T-helper 2 cell treated with Interferon-gamma antibody and Interleukin-4, amounts not matched to agents 5 μg/mL and 100 μg/mL, for 36 hours (primary cell): ENCODE measurements at regions not wholly inside any gene's neighbourhood (a gene's known extent, or its start where the extent isn't known, plus 50 kb on each side); places are given as distances from the start of the nearest gene placed in this dataset.

Experiments used
- DNase-seq: peaks from one replicate; pipeline ENCODE4 v3.0.0; 2021; ENCODE audit warnings: low spot score
- H3K27ac Mint-ChIP-seq: one replicate; pipeline ENCODE4 v1.8.0; 2021; ENCODE audit warnings: mild to moderate bottlenecking, mixed read lengths
- H3K27me3 Mint-ChIP-seq: one replicate; pipeline ENCODE4 v1.8.0; 2021; ENCODE audit warnings: low read depth, mixed read lengths
- H3K36me3 Mint-ChIP-seq: one replicate; pipeline ENCODE4 v1.8.0; 2021; ENCODE audit warnings: low read depth, mixed read lengths
- H3K4me1 Mint-ChIP-seq: one replicate; pipeline ENCODE4 v1.8.0; 2021; ENCODE audit warnings: low read depth, mixed read lengths
- H3K4me3 Mint-ChIP-seq: one replicate; pipeline ENCODE4 v1.8.0; 2022; ENCODE audit warnings: mild to moderate bottlenecking, moderate library complexity, mixed read lengths
- H3K9me3 Mint-ChIP-seq: one replicate; pipeline ENCODE4 v1.8.0; 2021; ENCODE audit warnings: mixed read lengths

DNA sequence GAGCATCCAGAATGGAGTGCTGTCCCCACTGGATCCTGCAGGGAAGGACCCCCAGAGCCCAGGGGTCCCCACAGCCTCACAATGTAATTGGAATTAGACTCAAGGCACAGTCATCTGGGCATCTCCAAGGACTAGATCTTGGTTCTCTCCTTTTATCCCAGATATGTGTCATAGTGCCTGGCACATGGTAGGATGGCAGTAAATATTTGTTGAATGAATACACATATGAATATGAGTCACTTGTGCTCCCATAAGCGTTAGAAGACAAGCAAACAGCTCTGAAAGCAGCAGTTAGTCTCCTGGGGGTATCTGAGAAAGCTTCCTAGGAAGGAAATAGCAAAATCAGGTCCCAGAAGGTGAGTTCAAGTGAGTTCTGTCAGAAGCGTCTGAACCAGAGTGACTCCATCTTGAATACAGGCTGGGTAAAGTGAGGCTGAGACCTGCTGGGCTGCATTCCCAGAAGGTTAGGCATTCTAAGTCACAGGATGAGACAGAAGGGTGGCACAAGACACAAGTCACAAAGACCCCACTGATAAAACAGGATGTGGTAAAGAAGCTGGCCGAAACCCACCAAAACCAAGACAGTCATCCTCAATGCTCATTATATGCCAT, 234.1 kb upstream of the ID2 start:
- H3K4me1 Mint-ChIP-seq: peaks cover 8% of the 10 kb centered on the region
- no peaks in the 10 kb centered on the region for H3K36me3 Mint-ChIP-seq
- DNase-seq: no peak
- H3K27ac Mint-ChIP-seq: no peak overlapping the region
- H3K27me3 Mint-ChIP-seq: peaks cover 42% of the 10 kb centered on the region
- H3K4me3 Mint-ChIP-seq: no peak overlapping the region
- no peaks in the 10 kb centered on the region for H3K9me3 Mint-ChIP-seq

DNA sequence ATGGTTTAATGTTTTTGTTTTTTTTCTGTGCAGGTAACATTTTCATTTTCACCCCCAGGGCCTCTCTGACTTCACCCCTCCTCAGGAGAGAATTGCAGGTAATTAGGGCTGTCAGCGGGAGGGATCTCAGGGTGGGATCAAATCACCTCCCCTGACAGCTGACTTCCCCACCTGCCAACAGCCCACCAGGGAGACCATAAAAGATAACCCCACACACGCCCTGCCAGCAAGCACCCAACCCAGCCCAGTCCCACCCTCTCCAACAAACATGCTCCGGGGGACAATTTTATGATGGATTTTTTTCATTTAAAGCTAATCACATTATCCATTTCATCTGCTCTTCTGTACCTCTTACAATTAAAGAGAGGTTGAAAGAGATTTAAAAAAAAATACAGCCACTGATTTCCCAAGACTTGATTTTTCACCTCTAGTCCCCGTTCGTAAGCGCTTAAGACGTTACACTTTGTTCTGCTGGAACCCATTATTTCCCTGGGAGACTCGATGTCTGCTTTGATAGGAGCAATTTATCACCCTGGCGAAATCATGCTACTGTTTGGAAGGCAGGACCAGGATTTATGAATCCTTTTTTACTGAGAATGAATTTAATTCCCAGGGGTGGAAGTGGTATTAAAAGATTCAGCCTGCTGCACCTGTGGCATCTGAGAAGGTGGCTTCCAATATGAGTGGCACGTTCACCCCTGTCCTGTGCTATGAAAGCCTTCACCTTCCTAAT, 232.9 kb upstream of the ID2 start:
- no peak for DNase-seq
- Mint-ChIP-seq H3K27me3 (peaks cover 36% of the 10 kb centered on the region), H3K4me3 (no peak overlapping the region), H3K36me3 (no peaks in the 10 kb centered on the region), H3K27ac (no peak overlapping the region), H3K4me1 (peaks cover 3% of the 10 kb centered on the region), H3K9me3 (no peaks in the 10 kb centered on the region)

GRCh38 chr2:8451273-8451672, 230.6 kb upstream of the ID2 start:
- peaks cover 20% of the 10 kb centered on the region for H3K27me3 Mint-ChIP-seq
- no peak overlapping the region for H3K4me3 Mint-ChIP-seq

GRCh38 chr2:8452296-8452695, 229.6 kb upstream of the ID2 start:
- H3K9me3 Mint-ChIP-seq: no peaks in the 10 kb centered on the region
- H3K36me3 Mint-ChIP-seq: no peaks in the 10 kb centered on the region
- DNase-seq: no peak
- no peak overlapping the region for H3K4me3 Mint-ChIP-seq
- peaks cover 19% of the 10 kb centered on the region for H3K27me3 Mint-ChIP-seq
- H3K27ac Mint-ChIP-seq: no peak overlapping the region
- H3K4me1 Mint-ChIP-seq: peaks cover 19% of the 10 kb centered on the region

More at GRCh38 chr2:8451273-8451672, 230.6 kb upstream of the ID2 start:
- no peak for DNase-seq
- peaks cover 16% of the 10 kb centered on the region for H3K4me1 Mint-ChIP-seq
- no peaks in the 10 kb centered on the region for H3K36me3 Mint-ChIP-seq
- H3K27ac Mint-ChIP-seq: no peak overlapping the region
- H3K9me3 Mint-ChIP-seq: no peaks in the 10 kb centered on the region

- H3K4me3 Mint-ChIP-seq: no peak overlapping the region
- no peak for DNase-seq
- H3K36me3 Mint-ChIP-seq: no peaks in the 10 kb centered on the region
Observed at GRCh38 chr2:8452979-8453903, 228.6 kb upstream of the ID2 start.

GRCh38 chr2:8453904-8454302, 228.0 kb upstream of the ID2 start:
- Mint-ChIP-seq H3K27ac (no peak overlapping the region), H3K36me3 (no peaks in the 10 kb centered on the region), H3K9me3 (no peaks in the 10 kb centered on the region), H3K27me3 (peaks cover 25% of the 10 kb centered on the region), H3K4me3 (no peak overlapping the region), H3K4me1 (peaks cover 23% of the 10 kb centered on the region)
- no peak for DNase-seq

More at GRCh38 chr2:8452979-8453903, 228.6 kb upstream of the ID2 start:
- H3K27ac Mint-ChIP-seq: no peak overlapping the region
- peaks cover 24% of the 10 kb centered on the region for H3K27me3 Mint-ChIP-seq
- no peaks in the 10 kb centered on the region for H3K9me3 Mint-ChIP-seq
- peaks cover 23% of the 10 kb centered on the region for H3K4me1 Mint-ChIP-seq

- peaks cover 23% of the 10 kb centered on the region for H3K4me1 Mint-ChIP-seq
- H3K27ac Mint-ChIP-seq: no peak overlapping the region
- H3K9me3 Mint-ChIP-seq: no peaks in the 10 kb centered on the region
- peaks cover 29% of the 10 kb centered on the region for H3K27me3 Mint-ChIP-seq
- H3K36me3 Mint-ChIP-seq: no peaks in the 10 kb centered on the region
- no peak overlapping the region for H3K4me3 Mint-ChIP-seq
- DNase-seq: no peak
Observed at GRCh38 chr2:8454797-8455196, 227.1 kb upstream of the ID2 start.

DNA sequence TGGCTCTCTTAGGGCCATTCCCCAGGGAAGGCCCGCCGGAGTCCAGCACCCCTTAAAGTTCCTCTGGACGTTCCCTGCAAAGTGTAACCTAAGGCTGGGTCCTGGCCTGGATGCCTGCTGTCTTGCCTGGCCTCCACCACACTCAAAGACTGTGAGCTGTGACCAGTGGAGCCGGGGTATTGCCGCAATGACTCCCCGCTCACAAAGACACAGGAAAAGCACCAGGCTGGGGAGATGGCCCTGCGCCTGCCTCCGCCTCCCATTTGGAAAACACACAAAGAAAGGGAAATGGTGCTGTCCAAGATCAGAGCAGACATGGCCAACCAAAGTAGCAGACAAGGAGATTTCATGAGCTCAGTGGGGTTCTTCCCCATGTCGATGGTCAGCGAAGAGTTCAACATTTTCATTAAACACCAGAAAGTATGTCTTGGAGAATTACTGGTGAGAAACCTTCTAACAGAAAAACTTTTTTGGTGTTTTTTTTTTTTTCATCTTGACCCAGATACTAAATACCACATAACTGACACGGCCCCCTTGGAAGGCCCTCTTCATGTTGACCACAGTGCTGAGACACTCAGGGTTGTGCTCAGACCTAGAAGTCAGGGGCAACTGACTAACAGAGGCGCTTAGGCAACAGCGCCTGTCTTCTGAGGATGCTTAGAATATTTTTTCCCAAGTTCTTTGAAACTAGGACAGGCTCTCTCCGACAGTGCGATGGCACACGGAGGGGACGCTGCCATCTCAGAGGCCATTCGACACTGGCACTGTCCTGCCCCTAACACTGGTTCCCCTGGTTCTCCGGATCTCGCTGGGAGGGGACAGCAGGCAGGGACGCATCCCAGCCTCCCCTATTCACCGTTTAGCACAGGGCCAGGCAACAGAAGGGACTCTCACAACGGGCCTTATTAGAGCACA, 226.4 kb upstream of the ID2 start:
- H3K4me3 Mint-ChIP-seq: peak overlapping the region; percentile 78
- H3K9me3 Mint-ChIP-seq: no peaks in the 10 kb centered on the region
- H3K27ac Mint-ChIP-seq: peak overlapping the region; percentile 93
- no peaks in the 10 kb centered on the region for H3K36me3 Mint-ChIP-seq
- peaks cover 25% of the 10 kb centered on the region for H3K27me3 Mint-ChIP-seq
- peaks cover 25% of the 10 kb centered on the region for H3K4me1 Mint-ChIP-seq
- DNase-seq: no peak

GRCh38 chr2:8456151-8457091, 225.4 kb upstream of the ID2 start:
- no peaks in the 10 kb centered on the region for H3K9me3 Mint-ChIP-seq
- DNase-seq: peak; percentile 52

GRCh38 chr2:8457092-8457481, 224.8 kb upstream of the ID2 start:
- peaks cover 27% of the 10 kb centered on the region for H3K27me3 Mint-ChIP-seq
- peaks cover 31% of the 10 kb centered on the region for H3K4me1 Mint-ChIP-seq
- no peaks in the 10 kb centered on the region for H3K36me3 Mint-ChIP-seq
- no peak for DNase-seq
- peak overlapping the region; percentile 70 for H3K4me3 Mint-ChIP-seq
- H3K9me3 Mint-ChIP-seq: no peaks in the 10 kb centered on the region
- H3K27ac Mint-ChIP-seq: no peak overlapping the region

More at GRCh38 chr2:8456151-8457091, 225.4 kb upstream of the ID2 start:
- Mint-ChIP-seq H3K27ac (peak overlapping the region; percentile 93), H3K27me3 (peaks cover 27% of the 10 kb centered on the region), H3K4me3 (peak overlapping the region; percentile 78), H3K36me3 (no peaks in the 10 kb centered on the region), H3K4me1 (peaks cover 28% of the 10 kb centered on the region)

DNA sequence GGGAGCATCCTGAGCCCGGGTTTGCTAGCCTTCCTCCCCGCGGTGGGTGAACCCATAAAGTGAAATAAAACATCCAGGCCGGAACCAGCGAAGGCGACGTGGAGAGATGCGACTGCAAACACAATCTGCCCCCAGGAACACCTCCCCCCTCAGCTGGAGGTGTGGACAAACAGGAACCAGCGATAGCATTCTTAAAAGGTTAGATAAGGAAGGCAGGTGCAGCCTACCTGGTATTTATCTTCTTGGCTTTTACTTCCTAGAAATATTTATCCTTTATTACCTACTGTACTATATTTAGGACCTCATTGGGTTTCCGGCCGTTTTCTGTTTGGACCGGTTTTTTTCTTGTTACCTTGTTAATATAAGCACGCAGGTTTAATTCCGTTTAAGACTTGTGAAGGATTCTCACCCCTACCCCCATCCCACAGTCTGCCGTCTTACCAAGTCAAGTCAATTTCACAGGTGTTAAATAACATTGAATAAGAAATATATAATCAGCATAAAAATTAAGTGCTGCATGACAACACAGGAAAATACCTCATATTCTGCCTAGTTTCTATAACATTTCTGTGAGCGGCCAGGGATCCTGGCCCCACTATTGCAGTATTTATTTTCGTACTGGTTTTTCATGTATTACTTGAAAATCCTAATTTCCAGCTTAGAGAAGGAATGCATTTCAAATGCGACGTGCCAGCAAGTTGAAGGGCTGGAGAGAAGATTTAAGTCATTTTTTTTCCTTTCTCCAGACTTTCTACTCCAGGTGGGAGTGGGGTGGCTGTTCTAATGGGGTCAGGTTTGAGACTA, 224.0 kb upstream of the ID2 start:
- Mint-ChIP-seq H3K9me3 (no peaks in the 10 kb centered on the region), H3K27me3 (peaks cover 27% of the 10 kb centered on the region), H3K4me3 (peak overlapping the region; percentile 70), H3K36me3 (no peaks in the 10 kb centered on the region), H3K27ac (peak overlapping the region; percentile 35), H3K4me1 (peaks cover 35% of the 10 kb centered on the region)
- no peak for DNase-seq
